ENCODE measurements at regions not wholly inside any gene's neighbourhood (a gene's known extent, or its start where the extent isn't known, plus 50 kb on each side); places are given as distances from the start of the nearest gene placed in this dataset.
A peak's percentile ranks its signal among the peaks of the same experiment; 100 is the strongest.

DNA sequence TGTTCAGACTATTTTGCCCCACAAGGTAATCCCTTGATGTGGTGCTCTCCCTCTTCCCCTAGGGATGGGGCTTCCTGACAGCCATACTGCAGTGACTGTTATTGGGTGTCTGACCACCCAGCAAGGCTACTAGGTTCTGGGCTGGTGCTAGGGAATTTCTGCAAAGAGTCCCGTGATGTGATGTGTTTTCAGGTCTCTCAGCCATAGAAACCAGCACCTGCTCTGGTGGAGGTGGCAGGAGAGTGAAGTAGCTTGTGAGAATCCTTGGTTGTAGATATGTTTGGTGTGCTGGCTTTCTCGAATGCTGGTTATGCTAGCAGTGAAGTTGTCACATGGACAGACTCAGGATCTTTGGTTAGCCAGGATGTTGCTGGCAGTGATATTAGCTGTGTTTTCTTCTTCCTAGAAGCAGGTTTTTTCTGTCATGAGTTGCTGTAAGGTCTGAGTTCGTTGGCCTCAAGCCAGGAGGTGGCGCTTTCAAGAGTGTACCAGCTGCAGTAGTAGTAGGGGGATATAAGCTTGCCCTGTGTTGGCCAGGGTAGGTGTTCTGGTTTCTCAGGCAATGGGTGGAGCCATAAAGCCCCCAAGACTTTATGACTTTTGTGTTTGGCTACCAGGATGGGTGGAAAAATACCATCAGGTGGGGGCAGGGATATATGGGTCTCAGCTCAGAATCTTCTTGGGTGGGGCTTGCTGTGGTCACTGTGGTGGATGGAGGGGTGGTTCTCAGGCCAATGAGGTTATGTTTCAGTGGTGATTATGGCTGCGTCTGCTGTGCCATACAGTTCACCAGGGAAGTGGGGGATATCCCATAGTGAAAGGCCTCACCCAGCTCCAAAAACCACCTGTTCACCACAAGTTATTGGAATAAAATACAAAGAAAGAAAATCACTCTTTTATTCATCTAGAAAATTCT, 1112.3 kb downstream of the KCNT2 start:
- DNase-seq = no peak

DNA sequence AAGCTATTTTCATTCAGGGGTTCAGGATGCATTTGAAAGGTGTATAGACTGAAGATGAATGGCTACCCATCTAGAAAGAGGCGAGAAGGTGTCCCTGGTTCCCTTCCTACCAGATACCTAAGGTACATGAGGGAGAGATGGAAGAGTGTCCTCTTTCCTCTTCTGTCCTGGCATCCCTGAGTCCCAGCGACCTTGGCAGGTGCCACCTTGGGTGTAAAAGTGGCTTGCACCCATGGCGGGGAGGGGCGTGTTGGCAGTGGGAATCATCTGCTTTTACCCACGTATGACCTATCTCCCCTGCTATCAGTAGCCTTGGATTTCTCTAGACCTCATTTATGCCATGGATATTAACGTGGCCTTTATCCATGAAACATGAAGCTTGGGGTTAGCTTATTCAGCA, 1126.1 kb downstream of the KCNT2 start:
- DNase-seq = no peak

DNA sequence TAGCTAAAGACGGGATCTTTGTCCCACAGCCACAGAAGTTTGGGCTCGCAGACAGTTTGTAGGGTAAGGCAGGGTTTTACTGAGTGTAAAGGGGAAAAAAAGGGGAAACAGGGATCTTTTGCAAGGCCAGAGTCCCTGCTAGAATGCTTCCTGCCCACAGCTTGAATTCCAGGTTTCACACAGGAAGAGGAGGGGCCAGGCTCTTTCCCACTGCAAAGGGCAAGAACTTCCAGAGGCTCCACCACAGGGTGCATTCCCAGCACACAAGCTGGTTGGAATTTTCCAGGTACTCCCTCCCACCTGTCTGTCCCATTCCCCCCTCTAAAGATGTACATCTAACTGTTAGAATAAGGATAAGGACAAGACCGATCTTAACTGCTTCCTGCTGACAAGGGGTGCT, 1126.9 kb downstream of the KCNT2 start:
- DNase-seq = no peak

DNA sequence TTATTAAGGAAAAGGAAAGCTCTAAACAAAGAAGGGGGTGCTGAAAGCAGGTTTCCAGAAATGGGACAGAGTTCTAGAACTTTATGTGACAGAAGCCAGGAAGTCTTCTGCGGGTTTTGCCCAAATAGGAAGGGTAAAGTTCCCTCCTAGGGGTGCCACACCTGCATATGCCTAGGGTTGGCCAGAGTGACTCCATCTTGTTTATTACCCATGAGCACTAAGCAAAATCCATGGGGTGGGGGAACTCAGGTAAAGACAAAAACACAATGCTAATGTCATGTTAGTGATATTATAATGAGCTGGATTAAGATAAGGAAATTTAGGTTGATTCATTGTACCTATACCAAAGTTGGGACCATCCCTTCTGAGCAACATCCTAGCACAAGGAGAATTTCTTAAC, 1132.7 kb downstream of the KCNT2 start:
- DNase-seq = no peak

DNA sequence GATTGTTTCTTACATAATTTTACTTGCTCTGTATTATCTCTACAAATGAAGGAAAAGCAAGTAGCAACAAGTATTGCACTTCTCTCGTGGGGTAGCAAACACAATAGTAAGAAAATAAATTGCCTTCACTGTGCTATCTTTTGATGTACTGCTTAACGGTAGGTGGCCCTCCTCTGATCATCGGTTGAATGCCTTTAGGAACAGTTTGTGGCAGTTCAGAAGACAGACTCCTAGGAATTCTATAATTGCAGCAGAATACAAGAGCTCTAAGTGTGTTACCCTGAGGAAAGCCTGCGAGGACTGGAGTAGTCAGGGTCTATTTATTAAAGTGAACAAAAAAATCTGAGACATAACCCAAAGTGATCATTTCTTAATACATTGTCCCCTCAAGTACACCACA, 1135.9 kb downstream of the KCNT2 start:
- DNase-seq = peak; percentile 68

DNA sequence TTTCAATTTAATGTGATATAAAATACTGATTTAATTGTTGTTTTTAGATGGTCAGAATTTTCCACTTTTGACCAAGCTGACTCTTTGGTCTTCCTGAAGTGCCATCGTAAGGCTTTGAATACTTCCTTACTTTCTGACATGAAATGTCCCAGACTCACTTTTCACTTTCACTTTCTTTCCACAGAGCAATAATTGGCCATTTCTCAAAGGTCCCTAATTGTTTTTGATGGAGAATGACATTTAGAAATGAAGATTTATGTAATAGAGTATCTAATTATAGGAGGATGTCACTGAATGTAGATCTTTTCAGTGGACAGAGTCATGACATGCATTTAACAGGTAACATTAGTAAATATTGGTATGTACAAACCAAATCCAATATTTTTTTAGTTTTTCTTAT, 1141.6 kb downstream of the KCNT2 start:
- no peak for DNase-seq

DNA sequence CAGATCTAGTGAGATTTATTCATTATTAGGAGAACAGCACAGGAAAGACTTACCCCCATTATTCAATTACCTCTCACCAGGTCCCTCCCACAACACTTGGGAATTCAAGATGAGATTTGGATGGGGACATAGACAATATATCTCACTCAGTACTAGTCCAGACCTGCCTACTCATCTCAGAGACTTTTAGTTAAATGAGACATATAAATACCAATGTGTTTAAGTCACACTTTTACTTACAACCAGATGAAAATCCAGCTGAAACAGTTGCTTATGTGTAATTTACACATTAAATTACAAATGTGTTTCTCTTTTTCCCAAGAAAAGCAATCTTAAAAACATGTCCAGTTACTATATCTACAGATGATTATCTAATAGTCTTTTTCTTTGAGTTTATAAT, 1145.6 kb downstream of the KCNT2 start:
- DNase-seq = no peak

DNA sequence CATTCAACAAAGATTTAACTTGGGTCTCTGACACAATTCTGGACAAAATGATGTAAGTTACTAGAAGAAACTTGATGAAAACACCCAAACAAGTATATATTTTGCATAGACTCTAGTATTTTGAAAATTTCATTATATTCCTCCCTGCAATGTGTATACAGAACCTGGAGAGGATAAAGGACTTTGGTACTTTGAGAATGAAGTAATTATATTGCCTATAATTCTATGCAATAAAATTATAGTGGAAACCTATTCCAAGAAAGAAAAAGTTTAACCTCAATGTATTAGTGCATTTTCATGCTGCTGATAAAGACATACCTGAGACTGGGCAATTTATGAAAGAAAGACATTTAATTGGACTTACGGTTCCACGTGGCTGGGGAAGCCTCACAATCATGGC, 1146.1 kb downstream of the KCNT2 start:
- no peak for DNase-seq

DNA sequence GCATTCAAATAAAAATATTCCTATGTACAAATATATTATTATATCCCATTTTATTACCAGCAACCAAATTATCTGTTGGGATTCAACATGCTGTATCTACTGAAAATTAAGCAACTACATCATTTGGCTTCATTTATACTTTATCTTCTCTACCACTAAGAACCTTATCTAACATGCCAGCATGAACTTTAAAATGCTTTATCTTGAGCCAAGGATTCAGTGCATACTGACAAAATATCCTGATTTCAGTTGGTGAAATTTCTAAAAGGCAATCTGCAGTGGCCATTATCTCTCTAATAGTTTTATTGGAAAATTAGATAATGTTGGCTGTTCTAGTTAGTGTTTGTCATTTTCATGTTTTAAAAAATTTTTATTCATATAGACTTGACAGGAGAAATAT, 1149.9 kb downstream of the KCNT2 start:
- DNase-seq = no peak

DNA sequence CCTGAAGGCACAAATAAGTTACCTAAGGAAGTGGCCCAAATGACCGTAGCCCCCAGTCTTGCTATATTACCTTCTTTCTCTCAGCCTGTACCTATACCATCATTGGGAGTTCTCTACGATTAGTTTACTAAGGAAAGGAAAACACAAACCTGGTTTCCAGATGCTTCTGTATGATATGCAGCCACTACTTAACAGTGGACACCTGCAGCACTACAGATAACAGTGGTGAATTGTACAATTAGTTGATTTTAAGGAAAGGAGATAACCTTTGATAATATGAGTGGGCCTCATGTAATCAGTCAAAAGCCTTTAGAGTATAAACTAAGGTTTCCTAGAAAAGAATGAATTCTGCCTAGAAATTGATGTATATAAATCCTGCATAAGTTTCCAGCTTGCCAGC, 1157.4 kb downstream of the KCNT2 start:
- DNase-seq = no peak

DNA sequence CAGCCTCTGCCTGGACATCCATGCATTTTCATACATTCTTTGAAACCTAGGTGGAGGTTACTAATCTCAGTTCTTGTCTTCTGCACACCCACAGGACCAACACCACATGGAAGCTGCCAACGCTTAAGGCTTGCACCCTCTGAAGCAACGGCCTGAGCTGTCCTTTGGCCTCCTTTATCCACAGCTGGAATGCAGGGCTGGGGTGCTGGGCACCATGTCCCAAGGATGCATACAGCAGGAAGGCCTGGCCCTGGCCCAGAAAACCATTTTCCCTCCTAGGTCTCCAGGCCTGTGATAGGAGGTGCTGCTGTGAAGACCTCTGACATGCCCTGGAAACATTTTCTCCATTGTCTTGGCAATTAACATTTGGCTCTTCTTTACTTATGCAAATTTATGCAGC, 1168.6 kb downstream of the KCNT2 start:
- DNase-seq = no peak

DNA sequence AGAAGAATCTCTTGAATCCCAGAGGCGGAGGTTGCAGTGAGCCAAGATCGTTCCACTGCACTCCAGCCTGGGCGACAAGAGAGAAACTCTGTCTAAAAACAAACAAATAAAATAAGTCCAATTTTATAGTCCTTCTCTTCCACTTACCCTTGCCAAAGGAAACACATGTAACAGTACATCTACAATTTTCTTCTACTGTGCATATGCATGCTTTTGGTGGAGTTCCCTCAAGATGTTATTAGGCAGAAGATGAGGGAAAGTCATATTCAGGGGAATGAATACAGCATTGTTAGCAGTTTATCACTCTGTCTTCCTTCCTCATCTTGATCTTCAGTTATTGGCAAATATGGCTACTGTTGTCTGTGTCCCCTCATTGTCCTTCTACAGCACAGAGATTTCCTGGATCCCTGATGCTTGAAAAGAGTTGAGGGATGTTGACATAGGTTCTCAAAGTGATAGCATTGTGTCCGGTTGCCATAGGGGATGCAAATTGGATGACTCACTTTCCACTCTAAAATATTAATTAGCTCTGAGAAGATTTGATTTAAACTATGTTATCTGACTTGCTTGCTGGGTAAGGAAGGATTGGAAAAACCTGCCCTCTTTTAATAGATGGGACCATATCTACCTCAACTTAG, 1173.6 kb downstream of the KCNT2 start:
- no peak for DNase-seq

DNA sequence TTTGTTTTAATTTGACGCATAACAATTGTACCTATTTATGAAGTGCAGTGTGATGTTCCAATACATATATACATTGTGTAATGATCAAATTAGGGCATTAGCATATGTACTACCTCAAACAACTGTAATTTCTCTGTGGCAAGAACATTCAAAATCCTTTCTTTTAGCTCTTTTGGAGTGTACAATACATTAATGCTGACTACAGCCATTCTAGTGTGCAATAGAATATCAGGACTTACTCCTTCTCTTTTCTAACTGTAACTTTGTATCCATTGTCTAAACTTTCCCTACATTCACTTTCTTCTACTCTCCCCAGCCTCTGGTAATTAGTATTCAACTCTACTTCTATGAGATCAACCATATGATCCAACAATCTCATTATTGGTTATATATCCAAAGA, 1177.4 kb downstream of the KCNT2 start:
- no peak for DNase-seq

DNA sequence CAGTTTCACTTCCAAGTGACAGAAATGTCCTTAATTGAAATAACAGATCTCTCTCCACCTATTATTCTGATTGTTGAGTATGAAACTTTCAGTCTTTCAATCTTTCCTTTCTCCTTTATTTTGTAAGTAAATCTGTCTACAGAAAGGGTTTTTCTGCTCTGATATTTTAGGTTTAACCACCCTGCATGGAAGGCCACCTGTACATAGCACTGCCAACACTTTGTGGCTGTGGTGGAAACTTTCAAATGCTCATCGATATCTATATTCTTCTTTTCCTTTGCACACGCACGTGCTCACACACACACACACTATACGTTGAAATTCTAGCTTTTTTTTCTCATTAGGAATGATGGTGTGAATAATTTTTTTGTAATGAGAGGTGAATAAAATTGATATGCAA, 1179.3 kb downstream of the KCNT2 start:
- DNase-seq = no peak

DNA sequence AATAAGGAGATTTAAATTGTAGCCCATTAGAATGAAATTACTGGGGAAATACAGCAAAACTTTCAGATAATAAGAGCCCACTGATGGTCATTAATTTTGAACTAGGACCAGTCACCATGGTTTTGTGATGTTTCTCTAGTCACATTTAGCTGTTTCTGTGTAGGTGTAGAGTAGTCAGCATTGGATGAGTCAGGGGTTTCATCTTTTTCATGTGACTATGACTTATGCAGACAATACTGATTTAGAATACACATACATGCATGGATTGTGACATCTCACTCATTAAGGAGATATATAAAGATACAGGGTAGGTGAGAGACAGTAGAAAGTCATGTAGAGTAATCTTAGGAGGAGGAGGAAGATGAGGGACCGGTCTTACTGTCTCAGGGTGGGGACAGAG, 1192.7 kb downstream of the KCNT2 start:
- no peak for DNase-seq

DNA sequence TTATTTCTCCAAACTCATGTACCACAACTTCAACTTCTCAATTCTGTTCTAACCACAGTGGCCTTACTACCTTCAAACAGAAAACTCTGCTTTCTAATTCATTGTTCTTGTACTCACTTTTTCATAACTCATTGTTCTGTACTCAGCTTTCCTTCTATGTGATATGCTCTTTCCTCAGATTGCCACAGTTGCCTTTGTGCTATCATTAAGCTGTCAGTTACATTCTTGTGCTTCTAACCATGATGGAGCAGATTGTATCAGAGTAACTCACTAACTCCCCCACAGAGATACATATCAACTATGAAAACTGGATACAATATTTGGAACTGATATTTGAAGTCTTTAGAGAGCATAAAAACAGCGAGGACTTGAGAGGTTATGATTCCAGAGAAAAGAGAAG, 1213.7 kb downstream of the KCNT2 start:
- DNase-seq = peak; percentile 37

DNA sequence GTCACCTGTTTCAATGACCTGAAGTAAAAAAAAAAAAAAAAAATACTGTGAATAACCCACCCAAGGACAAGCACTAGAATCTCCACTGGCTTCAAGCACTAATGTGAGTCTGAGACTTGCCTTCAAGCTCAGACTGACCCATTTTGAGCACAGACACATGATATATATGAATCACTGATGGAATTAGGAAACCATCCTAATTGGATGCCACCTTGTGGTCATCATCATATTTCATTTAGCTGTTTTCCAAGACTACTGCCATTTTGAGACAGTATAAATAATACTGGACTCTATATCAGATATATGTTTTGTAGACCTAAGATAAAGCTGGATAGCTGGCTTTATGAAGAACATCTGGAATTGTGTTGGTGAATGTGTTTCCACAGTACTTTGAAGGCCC, 1232.0 kb downstream of the KCNT2 start:
- DNase-seq = no peak

DNA sequence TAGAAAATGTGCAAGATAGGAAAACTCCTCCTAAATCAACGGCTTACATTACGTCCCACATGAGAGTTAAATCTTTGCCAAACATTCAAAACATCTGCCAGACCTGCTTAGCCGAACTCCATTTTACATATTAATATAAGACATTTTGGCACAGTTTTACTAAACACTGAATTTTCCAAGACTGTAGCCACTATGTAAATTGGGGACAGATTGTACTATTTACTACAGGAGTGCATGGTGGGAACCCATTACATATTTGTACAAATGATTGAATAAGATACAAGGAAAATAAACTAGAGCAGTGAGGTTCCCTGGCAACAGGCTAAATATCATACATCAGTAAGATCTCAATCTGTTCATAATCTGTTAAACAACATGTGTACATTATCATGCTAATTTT, 1234.4 kb downstream of the KCNT2 start:
- DNase-seq = peak; percentile 67

DNA sequence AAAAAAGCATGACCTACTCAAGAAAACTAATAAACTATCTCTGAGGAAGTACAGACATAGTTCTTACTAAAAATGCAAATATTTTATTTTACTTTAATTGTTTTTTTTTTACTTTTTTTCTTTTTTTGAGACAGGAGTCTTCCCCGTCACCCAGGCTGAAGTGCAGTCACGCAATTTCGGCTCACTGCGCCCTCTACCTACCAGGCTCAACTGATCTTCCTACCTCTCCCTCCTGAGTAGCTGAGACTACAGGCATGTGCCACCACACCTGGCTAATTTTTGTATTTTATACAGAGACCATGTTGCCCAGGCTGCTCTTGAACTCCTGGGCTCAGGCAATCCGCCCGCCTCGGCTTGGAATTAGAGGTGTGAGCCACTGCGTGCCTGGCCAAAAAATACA, 1263.1 kb downstream of the KCNT2 start:
- no peak for DNase-seq

DNA sequence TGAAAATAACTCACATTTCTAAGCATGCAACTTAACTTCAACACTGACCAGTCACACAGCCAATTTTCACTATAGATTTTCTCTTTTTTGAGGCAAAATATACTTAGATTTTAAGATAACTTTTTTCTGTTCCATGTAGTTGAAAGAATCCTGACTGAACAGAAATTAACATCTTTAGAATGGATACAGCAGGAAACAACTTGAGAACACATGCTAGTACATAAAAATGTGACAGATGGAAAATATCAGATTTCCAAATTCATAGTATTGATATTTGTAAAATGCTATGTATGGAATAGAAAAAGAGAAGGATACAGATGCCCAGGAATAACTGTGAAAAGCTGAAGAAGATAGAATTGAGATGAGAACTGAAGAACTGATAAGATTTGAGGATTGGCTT, 1270.6 kb downstream of the KCNT2 start:
- no peak for DNase-seq

DNA sequence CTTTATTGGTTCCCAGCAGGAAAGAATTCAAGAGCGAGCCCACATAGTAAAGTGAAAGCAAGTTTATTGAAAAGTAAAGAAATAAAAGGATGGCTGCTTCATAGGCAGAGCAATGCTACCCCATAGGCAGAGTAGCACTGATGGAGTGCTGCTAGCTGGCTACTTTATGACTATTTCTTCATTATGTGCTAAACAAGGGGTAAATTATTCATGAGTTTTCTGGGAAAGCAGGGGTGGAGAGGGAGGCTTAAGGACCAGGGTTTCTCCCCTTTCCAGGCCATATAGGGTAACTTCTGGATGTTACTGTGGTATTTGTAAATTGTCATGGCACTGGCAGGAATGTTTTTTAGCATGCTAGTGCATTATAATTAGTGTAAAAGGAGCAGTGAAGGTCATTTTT, 1271.4 kb downstream of the KCNT2 start:
- DNase-seq = no peak

DNA sequence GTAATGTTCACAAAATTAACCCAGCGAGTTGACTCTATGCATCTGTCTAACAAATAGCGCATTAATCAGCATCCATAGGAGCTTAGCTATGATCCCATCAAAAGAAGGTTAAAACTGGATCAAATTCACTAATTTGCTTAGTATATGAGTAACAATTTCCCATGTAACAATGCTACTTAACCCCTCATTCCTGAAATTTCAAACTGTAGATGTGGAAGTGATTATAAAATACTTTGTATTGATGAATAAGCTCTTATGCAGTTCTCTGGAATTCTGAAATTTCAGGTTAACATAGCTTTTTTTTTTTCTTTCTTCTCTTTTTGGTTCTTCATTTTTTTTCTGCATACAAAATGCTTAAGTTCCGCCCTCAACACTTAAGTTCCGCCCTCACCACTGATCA, 1272.7 kb downstream of the KCNT2 start:
- no peak for DNase-seq

DNA sequence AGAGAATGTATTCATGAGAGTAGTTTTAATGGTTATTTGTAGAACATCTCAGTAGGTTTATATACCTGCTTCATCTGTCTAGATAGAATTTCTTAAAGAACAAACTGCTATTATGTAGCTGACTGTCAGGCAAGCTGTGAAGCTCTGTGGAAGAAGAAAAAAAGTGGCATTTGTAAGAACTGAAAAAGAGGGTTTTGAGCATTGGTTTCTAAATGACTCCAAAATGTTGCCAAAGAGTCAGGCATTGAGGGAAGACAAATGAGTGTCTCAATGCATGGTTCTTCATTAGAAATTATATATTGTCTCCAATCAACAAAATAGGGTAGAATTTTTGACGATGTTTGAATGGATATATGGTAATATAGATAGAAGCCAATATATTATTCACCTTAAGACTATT, 1276.1 kb downstream of the KCNT2 start:
- DNase-seq = no peak

DNA sequence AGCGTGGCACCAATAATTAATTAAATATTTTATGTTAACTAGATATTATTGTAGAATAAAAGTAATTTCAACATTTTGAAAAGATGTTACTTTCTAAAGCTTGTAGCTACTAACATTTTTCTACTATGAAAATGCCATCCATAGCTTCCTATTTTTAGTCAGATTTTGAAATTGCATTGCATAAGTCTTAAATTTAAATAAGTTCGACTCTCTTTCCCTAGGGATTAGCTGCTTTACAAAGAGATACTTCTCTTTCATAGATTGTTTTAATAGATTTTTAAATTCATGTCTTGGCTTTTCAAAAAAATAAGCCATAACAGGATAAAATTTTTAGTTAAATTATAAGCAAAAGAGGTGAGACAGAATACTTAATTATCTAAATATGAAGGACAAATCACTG, 1279.6 kb downstream of the KCNT2 start:
- no peak for DNase-seq

DNA sequence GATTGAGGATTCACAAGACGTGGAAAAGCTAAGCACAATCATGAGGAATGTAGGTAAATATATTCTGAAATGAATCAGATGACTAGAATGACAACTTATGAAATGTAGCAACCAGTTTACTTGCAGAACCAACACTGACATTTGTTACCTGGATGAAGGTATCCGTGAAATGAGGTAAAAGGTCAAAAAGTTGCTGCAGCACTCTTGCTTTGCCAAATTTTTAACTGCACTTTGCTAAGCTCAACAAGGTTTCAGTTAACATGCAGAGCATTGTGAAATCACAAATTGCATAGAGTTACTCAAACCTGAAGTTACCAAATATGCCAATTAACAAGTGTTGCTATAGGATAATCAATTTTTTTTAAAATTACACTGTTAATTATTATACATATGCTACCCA, 1280.1 kb downstream of the KCNT2 start:
- DNase-seq = no peak
